ENCODE measurements at regions not wholly inside any gene's neighbourhood (a gene's known extent, or its start where the extent isn't known, plus 50 kb on each side); places are given as distances from the start of the nearest gene placed in this dataset.
"Not testable (repeated sequence)": the region's sequence is repeated elsewhere in the genome, so short reads cannot be mapped to it uniquely, and the experiment has no call there.

DNA sequence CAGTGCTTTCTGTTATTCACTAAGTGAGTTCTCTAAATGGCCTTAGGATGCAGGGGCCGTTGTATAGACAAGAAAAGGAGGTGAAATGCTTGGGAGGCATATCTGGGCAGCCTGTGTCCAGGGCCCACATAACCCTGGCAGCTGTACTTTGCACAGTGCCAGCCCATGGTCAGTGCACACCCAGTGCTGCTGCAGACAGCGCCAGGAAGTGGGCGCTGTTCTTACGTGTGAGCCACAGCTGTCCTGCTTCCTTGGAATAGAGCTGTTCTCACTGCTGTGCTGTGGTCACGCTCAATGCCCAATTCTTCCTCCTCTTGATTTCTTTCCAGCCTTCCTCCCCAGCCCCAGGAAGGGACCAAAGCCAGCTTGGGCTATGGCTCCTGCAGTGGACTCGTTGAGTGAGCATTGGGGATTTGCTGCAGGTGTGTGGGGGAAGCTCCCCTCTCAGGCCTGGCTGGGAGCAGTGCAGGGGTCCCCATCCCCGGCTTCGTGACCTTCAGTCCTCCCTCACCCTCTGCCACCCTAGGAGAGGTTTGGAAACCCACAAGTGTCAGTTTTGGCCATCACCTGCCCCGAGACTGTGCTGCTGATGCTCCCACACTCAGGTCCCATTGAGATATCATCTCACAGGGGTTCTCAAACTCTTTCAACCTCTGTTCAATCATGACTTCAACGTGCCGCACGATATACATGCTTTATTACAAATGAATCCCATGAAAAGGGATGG lies 246.8 kb upstream of the EXOC2 start:
- H3K9me3 ChIP-seq: no peaks in the 10 kb centered on the region
- no peaks in the 10 kb centered on the region for H3K27me3 ChIP-seq
- H3K27ac ChIP-seq: no peak overlapping the region
- no peak overlapping the region for H3K4me3 ChIP-seq
- intact Hi-C loops (cut with DNase I; ENCODE audit: low total_unique reads): no loop called here
- 84 to 90% methylated on average over 12 of the region's 12 CpGs for WGBS, 2 donors
- no peaks in the 10 kb centered on the region for H3K4me1 ChIP-seq
- TF ChIP-seq POLR2A (IDR thresholded peaks at IDR 0.05): no peak
- TF ChIP-seq CTCF (IDR thresholded peaks at IDR 0.05): no peak
- DNase-seq: no peak
- no peaks in the 10 kb centered on the region for H3K36me3 ChIP-seq (ENCODE audit: low read depth, missing control alignments)

DNA sequence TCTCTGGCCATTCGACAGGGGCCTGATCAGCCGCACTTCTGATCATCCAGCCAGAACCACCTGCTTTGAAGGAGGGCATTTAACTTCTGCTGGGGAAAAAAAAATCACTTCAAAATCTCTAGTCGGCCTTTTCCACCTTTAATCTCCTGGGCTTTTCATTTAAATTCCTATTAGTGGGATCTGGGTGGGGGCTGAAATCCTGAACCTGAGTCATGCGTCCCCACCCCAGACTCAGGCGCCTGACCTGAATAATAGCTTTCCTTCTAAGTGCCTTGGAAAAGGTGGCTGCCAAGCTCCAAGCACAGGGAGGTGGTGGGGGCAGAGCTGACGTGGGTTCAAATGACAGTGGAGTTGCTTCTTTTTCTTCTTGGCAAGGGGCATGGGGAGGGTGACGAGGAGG lies 246.0 kb upstream of the EXOC2 start:
- no peak overlapping the region for H3K4me3 ChIP-seq
- H3K27me3 ChIP-seq: no peaks in the 10 kb centered on the region
- intact Hi-C loops (cut with DNase I; ENCODE audit: low total_unique reads): no loop called here
- no peak overlapping the region for H3K27ac ChIP-seq
- H3K36me3 ChIP-seq (ENCODE audit: low read depth, missing control alignments): no peaks in the 10 kb centered on the region
- H3K9me3 ChIP-seq: no peaks in the 10 kb centered on the region
- TF ChIP-seq CTCF (IDR thresholded peaks at IDR 0.05) (no peak), POLR2A (IDR thresholded peaks at IDR 0.05) (no peak)
- no peaks in the 10 kb centered on the region for H3K4me1 ChIP-seq
- DNase-seq: no peak
- 77 to 82% methylated on average over 7 of the region's 7 CpGs for WGBS, 2 donors

GRCh38 chr6:938271-938905 lies 245.4 kb upstream of the EXOC2 start:
- no peak overlapping the region for H3K4me3 ChIP-seq
- H3K27me3 ChIP-seq: no peaks in the 10 kb centered on the region
- intact Hi-C loops (cut with DNase I; ENCODE audit: low total_unique reads): no loop called here
- no peaks in the 10 kb centered on the region for H3K4me1 ChIP-seq
- H3K36me3 ChIP-seq (ENCODE audit: low read depth, missing control alignments): no peaks in the 10 kb centered on the region
- TF ChIP-seq POLR2A (IDR thresholded peaks at IDR 0.05) (no peak), CTCF (IDR thresholded peaks at IDR 0.05) (no peak)
- 86 to 93% methylated on average over 16 of the region's 16 CpGs for WGBS, 2 donors
- no peak overlapping the region for H3K27ac ChIP-seq
- DNase-seq: no peak
- H3K9me3 ChIP-seq: no peaks in the 10 kb centered on the region

DNA sequence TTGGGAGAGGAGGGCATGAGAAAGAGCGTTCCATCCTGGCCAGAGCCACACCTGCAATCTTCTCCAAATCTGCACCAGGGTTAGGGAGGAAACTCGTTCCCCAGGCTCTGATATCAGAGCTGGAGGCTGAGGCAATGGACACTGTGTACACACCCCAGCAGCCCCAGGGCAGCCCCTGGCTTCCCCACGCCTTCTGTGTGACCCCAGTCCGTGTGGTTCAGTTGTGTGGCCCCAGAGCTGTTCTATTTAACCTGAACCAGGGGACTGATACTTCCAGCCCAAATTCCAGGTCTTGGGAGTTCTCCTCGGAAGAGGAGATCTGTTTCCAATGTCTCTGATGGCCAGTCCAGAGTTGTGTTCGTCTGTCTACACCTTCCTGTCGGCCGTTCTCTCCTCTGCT lies 242.6 kb upstream of the EXOC2 start:
- no peaks in the 10 kb centered on the region for H3K4me1 ChIP-seq
- intact Hi-C loops (cut with DNase I; ENCODE audit: low total_unique reads): no loop called here
- H3K9me3 ChIP-seq: no peaks in the 10 kb centered on the region
- TF ChIP-seq CTCF (IDR thresholded peaks at IDR 0.05) (no peak), POLR2A (IDR thresholded peaks at IDR 0.05) (no peak)
- H3K36me3 ChIP-seq (ENCODE audit: low read depth, missing control alignments): no peaks in the 10 kb centered on the region
- H3K4me3 ChIP-seq: no peak overlapping the region
- DNase-seq: no peak
- 60 to 63% methylated on average over 7 to 8 of the region's 8 CpGs for WGBS, 2 donors
- no peaks in the 10 kb centered on the region for H3K27me3 ChIP-seq
- no peak overlapping the region for H3K27ac ChIP-seq

DNA sequence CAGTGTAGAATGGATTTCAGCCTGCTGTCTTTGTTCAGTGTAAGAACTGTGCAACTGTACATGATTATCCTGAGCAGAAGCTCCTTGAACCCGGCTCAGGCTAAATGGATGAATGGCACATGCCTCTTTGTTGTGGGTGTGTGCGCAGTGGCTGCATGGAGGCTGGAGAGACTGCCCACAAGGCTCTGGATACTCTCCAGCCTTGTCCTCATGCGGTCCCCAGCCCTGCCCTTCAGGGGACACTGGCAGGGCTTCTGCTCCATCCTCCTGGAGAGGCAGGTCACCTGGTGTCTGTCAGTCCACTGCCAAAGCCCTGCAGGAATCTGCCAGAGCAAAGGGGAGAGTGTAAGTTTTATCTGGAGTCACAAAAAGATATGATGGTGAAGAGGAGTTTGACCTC lies 241.7 kb upstream of the EXOC2 start:
- H3K9me3 ChIP-seq: no peaks in the 10 kb centered on the region
- no peaks in the 10 kb centered on the region for H3K27me3 ChIP-seq
- WGBS, 2 donors: 68 to 94% methylated on average over 2 to 3 of the region's 3 CpGs
- DNase-seq: no peak
- no peak for TF ChIP-seq CTCF (IDR thresholded peaks at IDR 0.05)
- no peak for TF ChIP-seq POLR2A (IDR thresholded peaks at IDR 0.05)
- H3K36me3 ChIP-seq (ENCODE audit: low read depth, missing control alignments): no peaks in the 10 kb centered on the region
- no peak overlapping the region for H3K4me3 ChIP-seq
- no peak overlapping the region for H3K27ac ChIP-seq
- H3K4me1 ChIP-seq: no peaks in the 10 kb centered on the region
- intact Hi-C loops (cut with DNase I; ENCODE audit: low total_unique reads): no loop called here

DNA sequence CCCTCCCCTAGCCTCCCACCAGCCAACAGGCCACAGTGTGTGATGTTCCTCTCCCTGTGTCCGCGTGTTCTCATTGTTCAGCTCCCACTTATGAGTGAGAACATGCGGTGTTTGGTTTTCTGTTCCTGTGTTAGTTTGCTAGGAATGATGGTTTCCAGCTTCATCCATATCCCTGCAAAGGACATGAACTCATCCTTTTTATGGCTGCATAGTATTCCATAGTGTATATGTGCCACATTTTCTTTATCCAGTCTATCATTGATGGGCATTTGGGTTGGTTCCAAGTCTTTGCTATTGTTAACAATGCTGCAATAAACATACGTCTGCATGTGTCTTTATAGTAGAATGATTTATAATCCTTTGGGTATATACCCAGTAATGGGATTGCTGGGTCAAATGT lies 239.0 kb upstream of the EXOC2 start:
- H3K27ac ChIP-seq; intact Hi-C loops (cut with DNase I; ENCODE audit: low total_unique reads); H3K36me3 ChIP-seq (ENCODE audit: low read depth, missing control alignments); H3K9me3 ChIP-seq; H3K4me3 ChIP-seq; H3K27me3 ChIP-seq; H3K4me1 ChIP-seq; DNase-seq: not testable (repeated sequence)
- WGBS, 2 donors: 93 to 95% methylated on average over 4 of the region's 4 CpGs

Measured in testis (tissue), 2 donors.